A549 (cell line): ENCODE measurements at regions not wholly inside any gene's neighbourhood (a gene's known extent, or its start where the extent isn't known, plus 50 kb on each side); places are given as distances from the start of the nearest gene placed in this dataset.

Experiments used
- ATAC-seq, 2 experiments: fragments of 200-7000 bp in 1 of 2; fragments of >200 bp in 1 of 2; cut with Nextera tagmentation in 1 of 2; cut with Tn5 transposase in 1 of 2; 3 replicates each; pipeline versions ENCODE4 v1.8.0 to v1.9.1; 2018 to 2020; ENCODE audit warnings: mild to moderate bottlenecking in 1 of 2, moderate library complexity in 1 of 2
- CTCF ChIA-PET: fragments of 300-600 bp; sonication (Branson Sonifier 250); formaldehyde crosslinking; extraction: SDS; loops from one replicate; lab custom pipeline; 2021; ENCODE audit warnings: antibody characterized with exemption, inconsistent platforms; lab: Yijun Ruan, JAX
- POLR2A ChIA-PET: fragments of 350-600 bp; formaldehyde crosslinking; extraction: SDS; loops from one replicate; lab custom pipeline; 2021; ENCODE audit warnings: antibody characterized with exemption, inconsistent platforms; lab: Yijun Ruan, JAX
- DNase-seq, 2 experiments: peaks; one replicate each; pipeline versions ENCODE4 v3.0.0 to v3.0.0-alpha.2; 2011 to 2016; ENCODE audit warnings: low read depth in 1 of 2, low spot score in 1 of 2
- FAIRE-seq: peaks from 2 replicates; lab custom pipeline; 2011; peaks lifted over from hg19 to GRCh38; lab: Jason Lieb, UNC
- H3K27ac ChIP-seq, 2 experiments: fragments of >200 bp; sonication (Bioruptor Twin); formaldehyde crosslinking; 3 replicates each; pipeline ENCODE4 v1.5.1; 2016 to 2017
- H3K4me1 ChIP-seq: fragments of >200 bp; sonication (Bioruptor Twin); formaldehyde crosslinking; 3 replicates; pipeline ENCODE4 v1.6.1; 2016
- H3K4me2 ChIP-seq: fragments of >200 bp; sonication (Bioruptor Twin); formaldehyde crosslinking; 3 replicates; pipeline ENCODE4 v1.6.1; 2016
- H3K4me3 ChIP-seq: fragments of >200 bp; sonication (Bioruptor Twin); formaldehyde crosslinking; 3 replicates; pipeline ENCODE4 v1.5.1; 2016
- H3K9me3 ChIP-seq: fragments of >200 bp; sonication (Bioruptor Twin); formaldehyde crosslinking; 3 replicates; pipeline ENCODE4 v1.6.1; 2016
- CBX2 ChIP-seq: fragments of 200-600 bp; sonication (generic); IDR thresholded peaks from 2 replicates; pipeline ENCODE4 v1.6.1; 2016; ENCODE audit warnings: low read depth, mild to moderate bottlenecking, borderline replicate concordance
- CHD4 ChIP-seq: fragments of 200-600 bp; sonication (generic); IDR thresholded peaks from 2 replicates; pipeline ENCODE4 v1.6.1; 2016; ENCODE audit warnings: antibody characterized with exemption, mild to moderate bottlenecking, borderline replicate concordance
- FOSL2 ChIP-seq, 2 experiments: fragments of 450-650 bp in 1 of 2; fragments of >200 bp in 1 of 2; sonication (Bioruptor Twin) in 1 of 2; formaldehyde crosslinking; IDR thresholded peaks; 2 replicates each; pipeline versions ENCODE4 v1.5.0 to v1.6.1; 2016 to 2020; ENCODE audit warnings: mild to moderate bottlenecking in 1 of 2, moderate library complexity in 1 of 2
- HOXA7 ChIP-seq: fragments of 250-450 bp; sonication (Bioruptor Pico); IDR thresholded peaks from 2 replicates; pipeline ENCODE4 v1.5.0; 2020; ENCODE audit warnings: mild to moderate bottlenecking, moderate library complexity
- HOXB5 ChIP-seq: fragments of 250-450 bp; sonication (Bioruptor Pico); IDR thresholded peaks from 2 replicates; pipeline ENCODE4 v1.5.0; 2020; ENCODE audit warnings: mild to moderate bottlenecking, moderate library complexity
- PHF8 ChIP-seq: fragments of 200-600 bp; sonication (generic); IDR thresholded peaks from 2 replicates; pipeline ENCODE4 v1.6.1; 2016; ENCODE audit warnings: low read depth, mild to moderate bottlenecking, antibody characterized with exemption, moderate library complexity, borderline replicate concordance
- RAD21 ChIP-seq, 2 experiments: fragments of >200 bp in 1 of 2; sonication (Bioruptor Twin) in 1 of 2; formaldehyde crosslinking in 1 of 2; IDR thresholded peaks in 1 of 2; conservative IDR thresholded peaks in 1 of 2; 2 replicates in 1 of 2; 3 replicates in 1 of 2; pipeline ENCODE4 v1.6.1; 2012 to 2018; ENCODE audit warnings: inconsistent platforms in 1 of 2
- RNF2 ChIP-seq: fragments of 200-600 bp; sonication (generic); IDR thresholded peaks from 2 replicates; pipeline ENCODE4 v1.6.1; 2016; ENCODE audit warnings: low read depth, mild to moderate bottlenecking, antibody characterized with exemption, moderate library complexity, borderline replicate concordance
- ZNF302 ChIP-seq: fragments of 250-450 bp; sonication (Bioruptor Pico); IDR thresholded peaks from 2 replicates; pipeline ENCODE4 v1.9.0; 2021; ENCODE audit warnings: inconsistent platforms, mild to moderate bottlenecking, moderate library complexity
- whole genome bisulfite sequencing: methylation state at CpG from one replicate; pipeline ENCODE4 v1.1.6; 2017; ENCODE audit errors: missing lambda C conversion rate; 5-methylcytosine and 5-hydroxymethylcytosine counted together
- TF ChIP-seq, protein P1 (sequence below): fragments of >200 bp; sonication (Bioruptor Twin); formaldehyde crosslinking; IDR thresholded peaks from 3 replicates; pipeline ENCODE4 v1.5.1; 2016
- TF ChIP-seq, protein P2 (sequence below): fragments of 150-350 bp; IDR thresholded peaks from 2 replicates; pipeline ENCODE4 v1.6.1; 2014; ENCODE audit warnings: low read depth, mild to moderate bottlenecking, low read length
- TF ChIP-seq, protein P3 (sequence below): fragments of 250-450 bp; sonication (Bioruptor Pico); IDR thresholded peaks from 2 replicates; pipeline ENCODE4 v1.5.0; 2021; ENCODE audit warnings: mild to moderate bottlenecking, moderate library complexity, borderline replicate concordance

DNA sequence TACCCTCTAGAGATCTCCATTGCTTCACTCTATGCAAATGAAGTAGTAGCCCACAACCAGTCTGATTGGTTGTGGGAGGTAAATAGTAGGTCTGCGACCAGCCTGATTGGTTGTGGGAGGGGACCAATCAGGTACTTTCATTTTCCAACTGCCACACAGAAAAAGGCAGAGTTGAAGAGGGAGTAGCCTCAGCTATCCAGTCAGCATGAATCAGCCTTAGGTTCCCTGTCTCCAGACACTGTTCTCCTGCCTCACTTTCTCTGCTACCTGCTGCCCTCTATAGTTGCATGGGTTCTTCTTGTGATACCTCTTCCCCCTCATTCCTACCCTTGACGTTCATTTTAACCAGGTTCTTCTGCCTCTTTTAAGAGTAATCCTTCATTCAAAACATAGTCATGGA, 114.5 kb upstream of the LYZL1 start:
- WGBS, result 35% methylated on average over 2 of the region's 2 CpGs

DNA sequence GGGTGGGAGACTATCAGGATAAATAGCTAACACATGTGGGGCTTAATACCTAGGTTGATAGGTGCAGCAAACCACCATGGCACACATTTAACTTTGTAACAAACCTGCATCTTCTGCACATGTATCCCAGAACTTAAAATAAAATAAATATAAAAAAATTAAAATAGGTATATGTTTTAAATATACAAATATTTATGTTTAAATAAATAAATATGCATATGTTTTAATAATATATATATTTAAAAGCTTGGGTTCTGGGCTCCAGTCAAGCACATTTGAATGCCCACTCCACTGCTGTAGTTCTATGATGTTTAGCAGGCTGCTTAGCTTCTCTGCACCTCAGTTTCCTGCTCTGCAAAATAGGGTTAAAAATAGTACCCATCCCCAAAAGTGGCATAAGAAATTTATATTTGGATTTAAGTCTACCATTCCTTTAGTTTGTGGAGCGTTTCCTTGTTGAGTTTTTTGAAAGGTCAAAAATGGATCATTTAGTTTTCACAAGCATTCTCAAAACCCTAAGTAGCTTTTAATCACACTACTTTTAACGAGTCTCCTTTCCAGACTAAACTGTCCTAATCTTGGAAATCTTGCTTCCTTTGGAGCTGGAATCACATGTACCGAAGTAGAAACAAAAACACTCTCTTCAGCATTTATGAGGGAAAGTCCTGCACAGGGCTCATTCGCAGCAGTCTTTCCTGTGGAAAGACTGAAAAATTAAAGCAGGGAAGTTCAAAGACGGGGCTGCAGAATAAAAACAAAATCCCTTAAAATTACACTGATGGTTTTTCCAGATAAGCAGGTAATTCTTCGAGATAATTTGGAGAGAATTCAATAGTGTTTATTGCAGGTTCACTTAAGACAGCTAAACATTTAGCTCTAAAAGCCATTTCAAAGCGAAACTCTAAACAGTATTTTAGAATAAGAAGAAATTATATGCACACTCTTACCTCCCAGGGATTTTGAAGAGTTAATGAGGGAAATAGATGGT, 111.7 kb upstream of the LYZL1 start:
- no peaks in the 10 kb centered on the region for H3K4me1 ChIP-seq
- H3K4me3 ChIP-seq, result no peak overlapping the region
- FAIRE-seq, result no peak
- no peaks in the 10 kb centered on the region for H3K9me3 ChIP-seq
- H3K4me2 ChIP-seq, result no peak overlapping the region
- DNase-seq, result no peak
- no peak for ATAC-seq
- WGBS, result 62% methylated on average over 7 of the region's 7 CpGs
- POLR2A ChIA-PET, result no interaction called here
- no peak overlapping the region for H3K27ac ChIP-seq
- CTCF ChIA-PET, result interaction anchor here (0.8 to 1.9 kb wide), 3 partner anchors 11 to 479 kb away, joined by 3 to 5 read pairs (median 5); no protein-coding TSS in a partner anchor
- TF ChIP-seq, protein P1, sequence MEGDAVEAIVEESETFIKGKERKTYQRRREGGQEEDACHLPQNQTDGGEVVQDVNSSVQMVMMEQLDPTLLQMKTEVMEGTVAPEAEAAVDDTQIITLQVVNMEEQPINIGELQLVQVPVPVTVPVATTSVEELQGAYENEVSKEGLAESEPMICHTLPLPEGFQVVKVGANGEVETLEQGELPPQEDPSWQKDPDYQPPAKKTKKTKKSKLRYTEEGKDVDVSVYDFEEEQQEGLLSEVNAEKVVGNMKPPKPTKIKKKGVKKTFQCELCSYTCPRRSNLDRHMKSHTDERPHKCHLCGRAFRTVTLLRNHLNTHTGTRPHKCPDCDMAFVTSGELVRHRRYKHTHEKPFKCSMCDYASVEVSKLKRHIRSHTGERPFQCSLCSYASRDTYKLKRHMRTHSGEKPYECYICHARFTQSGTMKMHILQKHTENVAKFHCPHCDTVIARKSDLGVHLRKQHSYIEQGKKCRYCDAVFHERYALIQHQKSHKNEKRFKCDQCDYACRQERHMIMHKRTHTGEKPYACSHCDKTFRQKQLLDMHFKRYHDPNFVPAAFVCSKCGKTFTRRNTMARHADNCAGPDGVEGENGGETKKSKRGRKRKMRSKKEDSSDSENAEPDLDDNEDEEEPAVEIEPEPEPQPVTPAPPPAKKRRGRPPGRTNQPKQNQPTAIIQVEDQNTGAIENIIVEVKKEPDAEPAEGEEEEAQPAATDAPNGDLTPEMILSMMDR, result no peak
- TF ChIP-seq FOSL2 (IDR thresholded peaks at IDR 0.05) (no peak), FOSL2 (CRISPR knock-in tag; IDR thresholded peaks at IDR 0.05) (no peak), HOXB5 (CRISPR knock-in tag) (no peak), RNF2 (no peak), ZNF302 (no peak), PHF8 (no peak), CBX2 (no peak)
- TF ChIP-seq, protein P2, sequence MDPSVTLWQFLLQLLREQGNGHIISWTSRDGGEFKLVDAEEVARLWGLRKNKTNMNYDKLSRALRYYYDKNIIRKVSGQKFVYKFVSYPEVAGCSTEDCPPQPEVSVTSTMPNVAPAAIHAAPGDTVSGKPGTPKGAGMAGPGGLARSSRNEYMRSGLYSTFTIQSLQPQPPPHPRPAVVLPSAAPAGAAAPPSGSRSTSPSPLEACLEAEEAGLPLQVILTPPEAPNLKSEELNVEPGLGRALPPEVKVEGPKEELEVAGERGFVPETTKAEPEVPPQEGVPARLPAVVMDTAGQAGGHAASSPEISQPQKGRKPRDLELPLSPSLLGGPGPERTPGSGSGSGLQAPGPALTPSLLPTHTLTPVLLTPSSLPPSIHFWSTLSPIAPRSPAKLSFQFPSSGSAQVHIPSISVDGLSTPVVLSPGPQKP, result no peak
- TF ChIP-seq, protein P3, sequence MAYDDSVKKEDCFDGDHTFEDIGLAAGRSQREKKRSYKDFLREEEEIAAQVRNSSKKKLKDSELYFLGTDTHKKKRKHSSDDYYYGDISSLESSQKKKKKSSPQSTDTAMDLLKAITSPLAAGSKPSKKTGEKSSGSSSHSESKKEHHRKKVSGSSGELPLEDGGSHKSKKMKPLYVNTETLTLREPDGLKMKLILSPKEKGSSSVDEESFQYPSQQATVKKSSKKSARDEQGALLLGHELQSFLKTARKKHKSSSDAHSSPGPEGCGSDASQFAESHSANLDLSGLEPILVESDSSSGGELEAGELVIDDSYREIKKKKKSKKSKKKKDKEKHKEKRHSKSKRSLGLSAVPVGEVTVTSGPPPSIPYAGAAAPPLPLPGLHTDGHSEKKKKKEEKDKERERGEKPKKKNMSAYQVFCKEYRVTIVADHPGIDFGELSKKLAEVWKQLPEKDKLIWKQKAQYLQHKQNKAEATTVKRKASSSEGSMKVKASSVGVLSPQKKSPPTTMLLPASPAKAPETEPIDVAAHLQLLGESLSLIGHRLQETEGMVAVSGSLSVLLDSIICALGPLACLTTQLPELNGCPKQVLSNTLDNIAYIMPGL (CRISPR knock-in tag), result no peak

More for the DNA sequence above, 114.5 kb upstream of the LYZL1 start:
- no peaks in the 10 kb centered on the region for H3K4me1 ChIP-seq
- TF ChIP-seq CHD4, result no peak
- 0 out of 5 replicates have a peak, but pooled peaks of 1 of the 2 experiments have one; percentile 17 for TF ChIP-seq RAD21 (conservative IDR thresholded peaks at IDR 0.05 in 1 of 2, IDR thresholded peaks at IDR 0.05 in 1 of 2)
- TF ChIP-seq, all 56 proteins: peak for 1
- DNase-seq, result peak in 1 of 2 experiments; percentile 35
- no peak for FAIRE-seq
- H3K27ac ChIP-seq, result no peak overlapping the region
- H3K4me2 ChIP-seq, result no peak overlapping the region
- H3K4me3 ChIP-seq, result no peak overlapping the region
- CTCF ChIA-PET, result interaction anchor here (1.5 kb wide), 1 partner anchor 11 kb away, joined by 3 read pairs; no protein-coding TSS in a partner anchor
- no peak; a peak in 2 of 6 replicates for ATAC-seq
- H3K9me3 ChIP-seq, result 0 out of 3 replicates have a peak, but pooled peaks cover 6% of the 10 kb centered on the region
- POLR2A ChIA-PET, result no interaction called here

DNA sequence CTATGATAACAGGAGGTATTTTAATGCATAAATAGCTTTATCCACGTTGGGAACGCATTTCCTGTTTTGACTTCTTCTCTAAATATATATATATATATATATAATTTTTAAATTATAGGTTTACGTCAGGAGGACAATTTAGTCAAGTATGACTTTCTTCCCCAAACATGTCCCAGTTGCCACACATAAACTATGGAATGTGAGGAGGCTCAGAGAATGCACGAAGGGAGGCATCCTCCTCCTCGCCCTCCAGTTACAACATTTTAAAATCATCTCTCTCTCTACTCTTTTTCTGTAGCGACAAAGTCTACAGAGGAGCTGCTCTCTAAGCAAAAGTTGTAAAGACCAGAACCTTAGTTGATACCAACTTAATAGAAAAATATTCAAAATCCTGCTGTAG, 106.9 kb upstream of the LYZL1 start:
- no peak for ATAC-seq
- POLR2A ChIA-PET, result no interaction called here
- Histone ChIP-seq H3K4me1 (no peaks in the 10 kb centered on the region), H3K4me3 (no peak overlapping the region), H3K27ac (no peak overlapping the region), H3K4me2 (no peak overlapping the region), H3K9me3 (no peaks in the 10 kb centered on the region)
- no peak for DNase-seq
- 65% methylated on average over 6 of the region's 6 CpGs for WGBS
- no peak for FAIRE-seq
- no peak for TF ChIP-seq HOXA7 (CRISPR knock-in tag)
- CTCF ChIA-PET, result no interaction called here
